Suprapubic skin (tissue), 4 donors: ENCODE measurements at regions not wholly inside any gene's neighbourhood (a gene's known extent, or its start where the extent isn't known, plus 50 kb on each side); places are given as distances from the start of the nearest gene placed in this dataset.

Source experiments
- EP300 ChIP-seq: sonication (generic); formaldehyde crosslinking; IDR thresholded peaks from one replicate; pipeline ENCODE4 v1.6.1; 2017; ENCODE audit warnings: antibody characterized with exemption
- POLR2A ChIP-seq, 2 donors: fragments of 450-650 bp; IDR thresholded peaks; one replicate each; pipeline ENCODE4 v1.6.1; 2017; ENCODE audit warnings: antibody characterized with exemption in 2 of 2, mild to moderate bottlenecking in 2 of 2, moderate library complexity in 2 of 2
- POLR2AphosphoS5 ChIP-seq, 3 donors: sonication (generic); formaldehyde crosslinking; IDR thresholded peaks; one replicate each; pipeline ENCODE4 v1.6.1; 2017; ENCODE audit warnings: antibody characterized with exemption in 3 of 3
- TF ChIP-seq, protein P1 (sequence below), 2 donors: fragments of 200-600 bp in 1 of 2; fragments of 450-650 bp in 1 of 2; sonication (generic) in 1 of 2; IDR thresholded peaks; one replicate each; pipeline ENCODE4 v1.5.1; 2016 to 2019; ENCODE audit warnings: antibody characterized with exemption in 2 of 2, mild to moderate bottlenecking in 1 of 2, moderate library complexity in 1 of 2

DNA sequence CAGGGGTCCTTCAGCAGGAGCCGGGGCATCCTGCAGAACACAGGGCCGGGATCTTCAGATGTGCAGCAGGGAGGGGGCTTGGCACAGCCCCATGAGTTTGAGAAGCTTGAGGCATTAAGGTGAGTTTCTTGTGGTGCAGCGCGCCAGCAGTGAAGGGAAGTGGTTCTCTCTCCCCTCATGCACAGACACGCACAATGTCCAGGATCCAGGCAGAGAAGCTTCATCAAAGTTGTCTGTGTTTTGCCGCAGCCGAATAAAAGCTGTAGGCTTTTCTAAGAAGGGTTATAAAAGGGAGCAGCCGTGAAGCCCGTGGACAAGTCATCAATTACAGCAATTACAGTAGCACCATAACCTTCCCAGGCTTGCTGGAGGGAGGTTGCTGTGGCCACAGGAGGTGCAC is 491.0 kb upstream of the CDH4 start:
- TF ChIP-seq, protein P1, sequence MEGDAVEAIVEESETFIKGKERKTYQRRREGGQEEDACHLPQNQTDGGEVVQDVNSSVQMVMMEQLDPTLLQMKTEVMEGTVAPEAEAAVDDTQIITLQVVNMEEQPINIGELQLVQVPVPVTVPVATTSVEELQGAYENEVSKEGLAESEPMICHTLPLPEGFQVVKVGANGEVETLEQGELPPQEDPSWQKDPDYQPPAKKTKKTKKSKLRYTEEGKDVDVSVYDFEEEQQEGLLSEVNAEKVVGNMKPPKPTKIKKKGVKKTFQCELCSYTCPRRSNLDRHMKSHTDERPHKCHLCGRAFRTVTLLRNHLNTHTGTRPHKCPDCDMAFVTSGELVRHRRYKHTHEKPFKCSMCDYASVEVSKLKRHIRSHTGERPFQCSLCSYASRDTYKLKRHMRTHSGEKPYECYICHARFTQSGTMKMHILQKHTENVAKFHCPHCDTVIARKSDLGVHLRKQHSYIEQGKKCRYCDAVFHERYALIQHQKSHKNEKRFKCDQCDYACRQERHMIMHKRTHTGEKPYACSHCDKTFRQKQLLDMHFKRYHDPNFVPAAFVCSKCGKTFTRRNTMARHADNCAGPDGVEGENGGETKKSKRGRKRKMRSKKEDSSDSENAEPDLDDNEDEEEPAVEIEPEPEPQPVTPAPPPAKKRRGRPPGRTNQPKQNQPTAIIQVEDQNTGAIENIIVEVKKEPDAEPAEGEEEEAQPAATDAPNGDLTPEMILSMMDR (IDR thresholded peaks at IDR 0.05): no peak
- TF ChIP-seq POLR2A (IDR thresholded peaks at IDR 0.05) (no peak), POLR2AphosphoS5 (IDR thresholded peaks at IDR 0.05) (no peak), EP300 (no peak)
